ENCODE measurements at regions not wholly inside any gene's neighbourhood (a gene's known extent, or its start where the extent isn't known, plus 50 kb on each side); places are given as distances from the start of the nearest gene placed in this dataset.

GRCh38 chr2:183594150-183594549 lies 469.9 kb downstream of the NUP35 start:
- no peaks in the 10 kb centered on the region for H3K79me2 ChIP-seq (replicated peaks; ENCODE audit: insufficient read depth)
- DNase-seq (ENCODE audit: low spot score) (no peak), ATAC-seq (no peak)
- Mint-ChIP-seq H3K4me1 (no peaks in the 10 kb centered on the region), H3K9me3 (peaks cover 16% of the 10 kb centered on the region; the same call in 2 of the 3 replicates), H3K36me3 (ENCODE audit: low read depth) (no peaks in the 10 kb centered on the region), H3K27ac (no peak overlapping the region), H3K4me3 (no peak overlapping the region), H3K27me3 (ENCODE audit: insufficient read depth, low read depth, poor library complexity) (no peaks in the 10 kb centered on the region)
- H4K20me1 ChIP-seq (replicated peaks; ENCODE audit: insufficient read depth): no peaks in the 10 kb centered on the region
- no peak overlapping the region for H3K4me2 ChIP-seq
- no peak overlapping the region; the same call in 1 of the 2 replicates for H2AFZ ChIP-seq
- H3F3A ChIP-seq (replicated peaks; ENCODE audit: low read depth): no peaks in the 10 kb centered on the region
- no peaks in the 10 kb centered on the region for H3K36me3 ChIP-seq (ENCODE audit: insufficient read depth)
- no peaks in the 10 kb centered on the region for H3K4me1 ChIP-seq (ENCODE audit: insufficient read depth)
- H3K4me3 ChIP-seq: no peak overlapping the region
- H3K9me2 ChIP-seq (ENCODE audit: insufficient read depth): peaks cover 3% of the 10 kb centered on the region; the same call in 1 of the 2 replicates
- no peaks in the 10 kb centered on the region for H3K27me3 ChIP-seq (ENCODE audit: insufficient read depth)
- no peak for TF ChIP-seq EZH2 (IDR thresholded peaks at IDR 0.05; ENCODE audit: low read depth, unreplicated experiment)
- no peak for TF ChIP-seq STAT1 (IDR thresholded peaks at IDR 0.05; ENCODE audit: unreplicated experiment)
- no peak for TF ChIP-seq EZH2phosphoT487 (IDR thresholded peaks at IDR 0.05; ENCODE audit: unreplicated experiment)
- no peak for TF ChIP-seq ZNF331 (CRISPR knock-in tag; IDR thresholded peaks at IDR 0.05; ENCODE audit: low read depth)
- TF ChIP-seq REST (IDR thresholded peaks at IDR 0.05; ENCODE audit: unreplicated experiment): no peak
- TF ChIP-seq ETS1 (IDR thresholded peaks at IDR 0.05): no peak
- TF ChIP-seq ZNF114 (CRISPR knock-in tag; IDR thresholded peaks at IDR 0.05): no peak
- no peak for TF ChIP-seq ZNF462 (CRISPR knock-in tag; IDR thresholded peaks at IDR 0.05)
- no peak for TF ChIP-seq CTCF (conservative IDR thresholded peaks at IDR 0.05; ENCODE audit: low read depth in 2 of 2)
- TF ChIP-seq JUNB (IDR thresholded peaks at IDR 0.05; ENCODE audit: unreplicated experiment): no peak
- no peak for TF ChIP-seq POLR2AphosphoS5 (IDR thresholded peaks at IDR 0.05; ENCODE audit: low read depth)
- no peak for TF ChIP-seq NANOG (IDR thresholded peaks at IDR 0.05; ENCODE audit: borderline replicate concordance)
- no peak for TF ChIP-seq CREB1 (CRISPR knock-in tag; IDR thresholded peaks at IDR 0.05; ENCODE audit: low read depth)
- no peak overlapping the region for H3K27ac ChIP-seq (ENCODE audit: low read depth)

All from GM23338 (cell line).